GM12864 (cell line): ENCODE measurements at regions not wholly inside any gene's neighbourhood (a gene's known extent, or its start where the extent isn't known, plus 50 kb on each side); places are given as distances from the start of the nearest gene placed in this dataset.

Experiments used
- DNase-seq: peaks from one replicate; pipeline ENCODE4 v3.0.0-alpha.2; 2011; ENCODE audit warnings: low read depth
- H3K4me3 ChIP-seq: 2 replicates; pipeline ENCODE4 v1.5.1; 2011; ENCODE audit warnings: mild to moderate bottlenecking, low read depth, low read length, control low read depth
- CTCF ChIP-seq: IDR thresholded peaks from 2 replicates; pipeline ENCODE4 v1.5.1; 2011; ENCODE audit warnings: low read depth, mild to moderate bottlenecking, moderate library complexity, low read length, control low read depth, inconsistent platforms; ENCODE audit errors: missing control alignments

DNA sequence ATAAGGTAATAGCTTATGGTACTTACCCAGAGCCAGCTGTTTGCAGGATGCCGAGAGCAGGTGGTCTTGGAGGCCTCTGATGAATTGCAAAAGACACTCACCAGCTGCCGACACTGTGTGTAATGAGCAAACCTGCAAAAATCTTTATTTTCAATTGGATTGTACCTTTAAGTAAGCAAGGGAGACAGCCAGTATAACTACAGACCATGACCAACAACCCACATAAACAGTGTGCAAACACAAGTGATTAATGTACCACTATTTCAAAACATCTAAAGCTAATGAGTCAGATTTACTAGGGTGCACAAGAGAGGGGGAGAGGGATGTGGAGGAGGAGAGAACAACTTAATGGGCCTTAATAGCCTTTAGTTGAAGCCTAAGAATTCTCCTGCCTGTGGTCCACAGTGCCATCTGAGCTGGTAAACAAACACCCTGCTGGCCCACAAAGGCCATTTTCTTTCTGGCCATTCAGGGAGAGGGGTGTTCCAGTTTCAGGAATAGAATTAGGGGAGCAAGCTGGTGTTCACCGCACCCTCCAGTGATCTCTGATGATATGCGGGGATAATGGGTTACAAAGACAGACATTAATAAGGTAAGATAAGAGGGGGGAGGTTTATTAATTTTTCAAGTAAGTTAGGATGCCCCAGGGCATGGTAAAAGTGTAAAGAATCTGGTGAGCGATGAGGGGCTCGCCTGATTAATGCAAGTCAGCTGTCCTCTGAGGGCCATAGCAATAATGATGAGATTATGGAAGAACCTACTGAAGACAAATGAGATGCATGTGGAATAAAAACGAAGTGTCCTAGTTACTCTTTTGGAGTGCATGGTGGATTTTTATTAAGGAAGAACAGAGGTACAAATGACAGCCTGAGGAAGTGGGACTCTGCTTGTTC lies 196.4 kb downstream of the HRH4 start:
- no peak overlapping the region for H3K4me3 ChIP-seq
- TF ChIP-seq CTCF, result no peak
- no peak for DNase-seq

- DNase-seq, result no peak
- no peak overlapping the region for H3K4me3 ChIP-seq
- no peak for TF ChIP-seq CTCF
Measured at GRCh38 chr18:24657444-24657842, 197.0 kb downstream of the HRH4 start.

- no peak for DNase-seq
- no peak for TF ChIP-seq CTCF
- H3K4me3 ChIP-seq, result no peak overlapping the region
Measured at GRCh38 chr18:24658302-24658701, 197.9 kb downstream of the HRH4 start.

- peak; percentile 19 for DNase-seq
- peak overlapping the region; percentile 1; the same call in 1 of the 2 replicates for H3K4me3 ChIP-seq
- TF ChIP-seq CTCF, result no peak
Measured at GRCh38 chr18:24659827-24660720, 199.6 kb downstream of the HRH4 start.

GRCh38 chr18:24660956-24661355 lies 200.5 kb downstream of the HRH4 start:
- no peak for DNase-seq
- no peak for TF ChIP-seq CTCF
- no peak overlapping the region for H3K4me3 ChIP-seq

DNA sequence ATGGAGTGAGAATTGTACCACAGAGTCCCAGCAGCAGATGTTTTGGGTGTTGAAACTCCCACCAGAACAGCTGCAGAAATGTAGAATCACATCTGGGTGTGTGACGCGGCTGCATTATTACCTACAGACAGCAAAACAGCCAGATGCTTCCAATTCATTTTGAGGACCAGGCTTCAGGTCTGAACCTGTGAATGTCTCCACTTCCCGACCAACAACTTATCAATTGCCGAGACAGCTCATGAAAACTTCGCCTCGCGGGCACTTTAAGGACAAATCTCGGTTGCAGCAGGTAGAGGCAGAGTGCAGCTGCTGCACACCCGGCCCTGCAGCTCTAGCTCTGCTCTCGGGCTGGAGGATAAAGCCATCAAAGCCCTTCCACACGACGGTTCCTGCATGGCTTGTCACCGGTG lies 202.0 kb downstream of the HRH4 start:
- DNase-seq, result no peak
- no peak for TF ChIP-seq CTCF
- H3K4me3 ChIP-seq, result no peak overlapping the region
